CD14-positive monocyte (primary cell): ENCODE measurements at regions not wholly inside any gene's neighbourhood (a gene's known extent, or its start where the extent isn't known, plus 50 kb on each side); places are given as distances from the start of the nearest gene placed in this dataset.

Experiments used
- DNase-seq, 3 donors: peaks; one replicate each; pipeline ENCODE4 v3.0.0-alpha.2; 2011 to 2022
- H2AFZ ChIP-seq: 2 replicates; pipeline ENCODE4 v1.6.0; 2012; ENCODE audit warnings: mild to moderate bottlenecking, low read depth, low read length, inconsistent platforms; ENCODE audit not compliant: insufficient read depth, poor library complexity, severe bottlenecking
- H3K27ac ChIP-seq, 2 donors: 1 replicate in 1 of 2; 2 replicates in 1 of 2; pipeline ENCODE4 v1.5.1; 2012 to 2013; ENCODE audit warnings: low read length in 2 of 2, control low read depth in 1 of 2, inconsistent platforms in 1 of 2, low read depth in 1 of 2, mild to moderate bottlenecking in 1 of 2
- H3K27me3 ChIP-seq, 2 donors: one replicate each; pipeline versions ENCODE4 v1.6.0 to v1.6.1; 2011 to 2013; ENCODE audit warnings: low read length in 2 of 2; ENCODE audit not compliant: control insufficient read depth in 2 of 2, insufficient read depth in 2 of 2
- H3K36me3 ChIP-seq, 2 donors: replicated peaks in 1 of 2; 1 replicate in 1 of 2; 2 replicates in 1 of 2; pipeline versions ENCODE4 v1.5.1 to v1.6.1; 2012 to 2013; ENCODE audit warnings: low read length in 2 of 2, control low read depth in 1 of 2, inconsistent platforms in 1 of 2, mild to moderate bottlenecking in 1 of 2; ENCODE audit not compliant: insufficient read depth in 2 of 2, control insufficient read depth in 1 of 2
- H3K4me1 ChIP-seq, 2 donors: 1 replicate in 1 of 2; 2 replicates in 1 of 2; pipeline versions ENCODE4 v1.5.1 to v1.6.1; 2012 to 2013; ENCODE audit warnings: low read length in 2 of 2, control low read depth in 1 of 2, inconsistent platforms in 1 of 2, mild to moderate bottlenecking in 1 of 2, moderate library complexity in 1 of 2; ENCODE audit not compliant: insufficient read depth in 2 of 2, control insufficient read depth in 1 of 2
- H3K4me2 ChIP-seq: replicated peaks from 2 replicates; pipeline ENCODE3; 2012; ENCODE audit warnings: low read length, moderate library complexity, mild to moderate bottlenecking; ENCODE audit not compliant: poor library complexity, severe bottlenecking; ENCODE audit errors: extremely low read depth
- H3K4me3 ChIP-seq, 3 experiments: fragments of 200-600 bp in 1 of 3; sonication (generic) in 1 of 3; replicated peaks in 1 of 3; 1 replicate in 2 of 3; 2 replicates in 1 of 3; pipeline ENCODE4 v1.5.1; 2011 to 2013; ENCODE audit warnings: low read length in 3 of 3, mild to moderate bottlenecking in 3 of 3, control low read depth in 2 of 3, low read depth in 2 of 3, inconsistent platforms in 1 of 3, moderate library complexity in 1 of 3
- H3K79me2 ChIP-seq: 2 replicates; pipeline ENCODE4 v1.6.0; 2012; ENCODE audit warnings: mild to moderate bottlenecking, control low read depth, inconsistent platforms, low read length, moderate library complexity; ENCODE audit not compliant: insufficient read depth
- H3K9ac ChIP-seq: 2 replicates; pipeline ENCODE4 v1.6.0; 2017; ENCODE audit warnings: low read length, mild to moderate bottlenecking; ENCODE audit not compliant: insufficient read depth, poor library complexity, severe bottlenecking
- H3K9me3 ChIP-seq, 2 donors: replicated peaks in 1 of 2; 1 replicate in 1 of 2; 2 replicates in 1 of 2; pipeline versions ENCODE4 v1.5.1 to v1.6.1; 2012 to 2013; ENCODE audit warnings: low read length in 2 of 2, control low read depth in 1 of 2; ENCODE audit not compliant: control insufficient read depth in 1 of 2, insufficient read depth in 1 of 2
- H4K20me1 ChIP-seq: 2 replicates; pipeline ENCODE4 v1.6.0; 2012; ENCODE audit warnings: mild to moderate bottlenecking, low read length, control low read depth, moderate library complexity; ENCODE audit not compliant: insufficient read depth
- H3K27ac Mint-ChIP-seq, 7 donors: one replicate each; pipeline ENCODE4 v1.8.0; 2020; ENCODE audit warnings: mild to moderate bottlenecking in 7 of 7, mixed read lengths in 7 of 7, moderate library complexity in 6 of 7, inconsistent platforms in 2 of 7
- H3K27me3 Mint-ChIP-seq, 3 donors: one replicate each; pipeline ENCODE4 v1.8.0; 2021 to 2022; ENCODE audit warnings: low read depth in 3 of 3, mild to moderate bottlenecking in 3 of 3, mixed read lengths in 3 of 3, moderate library complexity in 3 of 3, inconsistent platforms in 1 of 3
- H3K36me3 Mint-ChIP-seq, 2 donors: one replicate each; pipeline ENCODE4 v1.8.0; 2020; ENCODE audit warnings: mixed read lengths in 2 of 2, inconsistent platforms in 1 of 2, mild to moderate bottlenecking in 1 of 2
- H3K4me1 Mint-ChIP-seq: one replicate; pipeline ENCODE4 v1.8.0; 2020; ENCODE audit warnings: mild to moderate bottlenecking, mixed read lengths
- H3K4me3 Mint-ChIP-seq, 2 donors: one replicate each; pipeline ENCODE4 v1.8.0; 2020; ENCODE audit warnings: mild to moderate bottlenecking in 2 of 2, mixed read lengths in 2 of 2, moderate library complexity in 1 of 2
- H3K9me3 Mint-ChIP-seq, 7 donors: one replicate each; pipeline ENCODE4 v1.8.0; 2020 to 2022; ENCODE audit warnings: mixed read lengths in 7 of 7, mild to moderate bottlenecking in 6 of 7, moderate library complexity in 6 of 7, inconsistent platforms in 2 of 7
- WGBS: methylation state at CpG from one replicate; pipeline ENCODE4 v1.1.5; 2013; ENCODE audit warnings: missing lambda C conversion rate; ENCODE audit not compliant: insufficient coverage; 5-methylcytosine and 5-hydroxymethylcytosine counted together
- intact Hi-C, 2 donors: fragments of 100-400 bp; cut with micrococcal nuclease; formaldehyde crosslinking; loops; one replicate each; pipeline versions ENCODE4 v1.15.0 to v1.15.1; 2023
- TF ChIP-seq, protein P1 (sequence below): fragments of 200-600 bp; IDR thresholded peaks from one replicate; pipeline ENCODE4 v1.8.0; 2022; ENCODE audit warnings: antibody characterized with exemption, mild to moderate bottlenecking

DNA sequence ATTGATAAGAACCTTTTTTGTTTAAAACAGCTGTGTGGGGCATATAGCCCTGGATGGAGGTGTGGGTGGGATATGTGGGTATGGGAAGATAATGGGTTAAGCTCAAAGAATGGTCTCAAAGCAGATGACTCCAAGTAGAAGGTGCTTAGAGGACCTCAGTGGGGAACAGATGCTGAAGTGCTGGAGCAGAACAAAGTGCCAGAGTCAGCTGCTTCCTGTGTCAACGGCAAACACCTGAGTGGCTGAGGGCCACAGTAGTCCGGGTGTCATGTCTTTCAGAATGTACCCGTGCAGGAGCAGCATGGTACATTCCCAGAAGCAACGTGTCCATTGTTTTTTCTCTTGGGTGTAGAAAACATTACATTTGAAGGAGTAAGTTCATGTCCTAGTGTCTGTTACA is 210.6 kb downstream of the CCNG2 start:
- TF ChIP-seq, protein P1, sequence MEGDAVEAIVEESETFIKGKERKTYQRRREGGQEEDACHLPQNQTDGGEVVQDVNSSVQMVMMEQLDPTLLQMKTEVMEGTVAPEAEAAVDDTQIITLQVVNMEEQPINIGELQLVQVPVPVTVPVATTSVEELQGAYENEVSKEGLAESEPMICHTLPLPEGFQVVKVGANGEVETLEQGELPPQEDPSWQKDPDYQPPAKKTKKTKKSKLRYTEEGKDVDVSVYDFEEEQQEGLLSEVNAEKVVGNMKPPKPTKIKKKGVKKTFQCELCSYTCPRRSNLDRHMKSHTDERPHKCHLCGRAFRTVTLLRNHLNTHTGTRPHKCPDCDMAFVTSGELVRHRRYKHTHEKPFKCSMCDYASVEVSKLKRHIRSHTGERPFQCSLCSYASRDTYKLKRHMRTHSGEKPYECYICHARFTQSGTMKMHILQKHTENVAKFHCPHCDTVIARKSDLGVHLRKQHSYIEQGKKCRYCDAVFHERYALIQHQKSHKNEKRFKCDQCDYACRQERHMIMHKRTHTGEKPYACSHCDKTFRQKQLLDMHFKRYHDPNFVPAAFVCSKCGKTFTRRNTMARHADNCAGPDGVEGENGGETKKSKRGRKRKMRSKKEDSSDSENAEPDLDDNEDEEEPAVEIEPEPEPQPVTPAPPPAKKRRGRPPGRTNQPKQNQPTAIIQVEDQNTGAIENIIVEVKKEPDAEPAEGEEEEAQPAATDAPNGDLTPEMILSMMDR = no peak
- no peaks in the 10 kb centered on the region for H3K36me3 Mint-ChIP-seq
- no peaks in the 10 kb centered on the region for H3K9me3 ChIP-seq
- no peak overlapping the region for H3K27ac Mint-ChIP-seq
- peaks cover 0 to 5% (median 1%) of the 10 kb centered on the region in 3 donors for H3K27me3 Mint-ChIP-seq
- H3K79me2 ChIP-seq = no peaks in the 10 kb centered on the region
- no peaks in the 10 kb centered on the region for H3K9me3 Mint-ChIP-seq
- no peaks in the 10 kb centered on the region for H3K4me1 ChIP-seq
- H2AFZ ChIP-seq = no peak overlapping the region
- no peaks in the 10 kb centered on the region for H3K36me3 ChIP-seq
- H3K4me2 ChIP-seq = no peak overlapping the region
- H4K20me1 ChIP-seq = no peaks in the 10 kb centered on the region
- H3K4me3 Mint-ChIP-seq = no peak overlapping the region
- H3K27me3 ChIP-seq = no peaks in the 10 kb centered on the region
- 44% methylated on average over 3 of the region's 4 CpGs for WGBS
- intact Hi-C loops = no loop called here
- H3K4me1 Mint-ChIP-seq = peaks cover 1% of the 10 kb centered on the region
- no peak overlapping the region for H3K9ac ChIP-seq
- no peak overlapping the region for H3K27ac ChIP-seq
- no peak for DNase-seq
- no peak overlapping the region for H3K4me3 ChIP-seq

DNA sequence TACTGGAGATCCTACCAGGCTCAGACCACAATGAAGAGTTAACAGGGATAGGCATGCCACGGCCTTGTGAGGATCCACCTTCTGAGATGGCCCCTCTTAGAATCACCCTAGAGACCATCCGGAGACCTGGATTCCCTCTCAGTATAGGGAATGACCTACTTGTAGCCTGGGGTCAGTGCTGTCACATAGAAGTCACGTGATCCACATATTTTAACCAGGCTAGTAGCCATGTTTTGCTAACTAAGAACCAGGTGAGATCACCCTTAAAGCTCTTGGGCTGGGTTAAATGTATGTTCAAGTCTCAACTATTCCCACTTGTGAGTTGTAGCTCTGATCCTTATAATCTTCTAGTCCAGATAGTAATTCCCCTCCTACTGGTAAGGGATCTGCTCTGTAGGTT is 215.4 kb downstream of the CCNG2 start:
- H3K27ac Mint-ChIP-seq = no peak overlapping the region
- H3K9ac ChIP-seq = no peak overlapping the region
- H3K36me3 ChIP-seq = no peaks in the 10 kb centered on the region
- H3K4me1 ChIP-seq = no peaks in the 10 kb centered on the region
- no peaks in the 10 kb centered on the region for H3K4me1 Mint-ChIP-seq
- H3K36me3 Mint-ChIP-seq = no peaks in the 10 kb centered on the region
- no peak overlapping the region for H3K27ac ChIP-seq
- H3K9me3 Mint-ChIP-seq = peaks cover 0 to 3% (median 0%) of the 10 kb centered on the region in 7 donors
- no peaks in the 10 kb centered on the region for H3K27me3 ChIP-seq
- no peaks in the 10 kb centered on the region for H3K9me3 ChIP-seq
- no peaks in the 10 kb centered on the region for H3K79me2 ChIP-seq
- intact Hi-C loops = no loop called here
- no peak overlapping the region for H3K4me3 Mint-ChIP-seq
- H3K27me3 Mint-ChIP-seq = peaks cover 0 to 1% (median 0%) of the 10 kb centered on the region in 3 donors
- H4K20me1 ChIP-seq = no peaks in the 10 kb centered on the region
- TF ChIP-seq, protein P1 = no peak
- H3K4me3 ChIP-seq = no peak overlapping the region
- H2AFZ ChIP-seq = no peak overlapping the region
- WGBS = 88% methylated on average over 1 of the region's 3 CpGs
- H3K4me2 ChIP-seq = no peak overlapping the region
- no peak for DNase-seq
